PC-9 (cell line): ENCODE measurements at regions not wholly inside any gene's neighbourhood (a gene's known extent, or its start where the extent isn't known, plus 50 kb on each side); places are given as distances from the start of the nearest gene placed in this dataset.

Experiments
- BruUV-seq: library from RNA; stranded (reverse); fragments of 400-500 nt; replicated peaks from 2 replicates; lab custom pipeline; 2021; lab: Mats Ljungman, UMichigan
- CTCF ChIA-PET: fragments of 300-600 bp; sonication (Branson Sonifier 250); formaldehyde crosslinking; loops from one replicate; lab custom pipeline; 2022; ENCODE audit warnings: antibody characterized with exemption; lab: Charles Lee
- POLR2A ChIA-PET: fragments of 300-600 bp; sonication (Branson Sonifier 250); formaldehyde crosslinking; loops from one replicate; lab custom pipeline; 2022; ENCODE audit warnings: antibody characterized with exemption; ENCODE audit not compliant: unreplicated experiment; lab: Charles Lee
- DNase-seq, 2 experiments: peaks; one replicate each; pipeline versions ENCODE4 v3.0.0 to v3.0.0-alpha.2; 2015 to 2022; ENCODE audit warnings: mixed read lengths in 1 of 2
- H2AFZ ChIP-seq: fragments of 200-600 bp; sonication (generic); 2 replicates; pipeline ENCODE4 v1.8.1; 2017; ENCODE audit warnings: antibody characterized with exemption
- H3F3A ChIP-seq: fragments of 200-600 bp; sonication (generic); 2 replicates; pipeline ENCODE4 v1.8.1; 2017; ENCODE audit warnings: antibody characterized with exemption, mild to moderate bottlenecking, low read depth; ENCODE audit not compliant: insufficient read depth
- H3K27ac ChIP-seq: fragments of 200-600 bp; sonication (generic); 2 replicates; pipeline ENCODE4 v1.6.1; 2016; ENCODE audit warnings: mixed run types
- H3K27me3 ChIP-seq: fragments of 200-600 bp; sonication (generic); 2 replicates; pipeline ENCODE4 v1.6.1; 2016; ENCODE audit warnings: low read depth, mixed run types; ENCODE audit not compliant: insufficient read depth
- H3K36me3 ChIP-seq: fragments of 200-600 bp; sonication (generic); 2 replicates; pipeline ENCODE4 v1.6.1; 2016; ENCODE audit warnings: low read depth, mixed run types
- H3K4me1 ChIP-seq: fragments of 200-600 bp; sonication (generic); replicated peaks from 2 replicates; pipeline ENCODE4 v1.6.1; 2016; ENCODE audit warnings: mixed run types; ENCODE audit not compliant: insufficient read depth
- H3K4me2 ChIP-seq: fragments of 200-600 bp; sonication (generic); 2 replicates; pipeline ENCODE4 v1.6.1; 2017; ENCODE audit warnings: mixed run types
- H3K4me3 ChIP-seq: fragments of 200-600 bp; sonication (generic); 2 replicates; pipeline ENCODE4 v1.6.1; 2016; ENCODE audit warnings: mixed run types
- H3K79me2 ChIP-seq: fragments of 200-600 bp; sonication (generic); 2 replicates; pipeline ENCODE4 v1.6.1; 2017; ENCODE audit warnings: low read depth, mixed run types
- H3K9me2 ChIP-seq: fragments of 200-600 bp; sonication (generic); 2 replicates; pipeline ENCODE4 v1.8.1; 2017; ENCODE audit warnings: mild to moderate bottlenecking; ENCODE audit not compliant: insufficient read depth
- H3K9me3 ChIP-seq: fragments of 200-600 bp; sonication (generic); 2 replicates; pipeline ENCODE4 v1.8.1; 2016; ENCODE audit warnings: low read depth; ENCODE audit not compliant: insufficient read depth
- H4K20me1 ChIP-seq: fragments of 200-600 bp; sonication (generic); 2 replicates; pipeline ENCODE4 v1.8.1; 2017; ENCODE audit not compliant: insufficient read depth
- CTCF ChIP-seq: fragments of 200-600 bp; sonication (generic); conservative IDR thresholded peaks from 2 replicates; pipeline ENCODE4 v1.6.1; 2017; ENCODE audit warnings: mixed run types, antibody characterized with exemption, mild to moderate bottlenecking, moderate library complexity
- EZH2 ChIP-seq: fragments of 200-600 bp; sonication (generic); IDR thresholded peaks from 2 replicates; pipeline ENCODE4 v1.8.0; 2017; ENCODE audit warnings: antibody characterized with exemption, low read depth
- intact Hi-C: fragments of 100-400 bp; cut with micrococcal nuclease; formaldehyde crosslinking; loops from one replicate; pipeline ENCODE4 v1.10.0; 2022; ENCODE audit not compliant: unreplicated experiment

GRCh38 chr3:87615506-87615905, 339.1 kb upstream of the POU1F1 start:
- Histone ChIP-seq H3K4me3 (no peak overlapping the region), H3K4me2 (no peak overlapping the region), H3K27me3 (no peaks in the 10 kb centered on the region), H3K4me1 (no peaks in the 10 kb centered on the region), H3K79me2 (no peaks in the 10 kb centered on the region), H3K27ac (no peak overlapping the region), H3F3A (no peaks in the 10 kb centered on the region), H2AFZ (no peak overlapping the region), H3K36me3 (no peaks in the 10 kb centered on the region), H4K20me1 (no peaks in the 10 kb centered on the region), H3K9me2 (no peaks in the 10 kb centered on the region), H3K9me3 (peaks cover 4% of the 10 kb centered on the region; the same call in 1 of the 2 replicates)
- intact Hi-C loops: no loop called here
- ChIA-PET POLR2A (no interaction called here), CTCF (no interaction called here)
- BruUV-seq: no TSS peak
- TF ChIP-seq CTCF: no peak
- DNase-seq: no peak

DNA sequence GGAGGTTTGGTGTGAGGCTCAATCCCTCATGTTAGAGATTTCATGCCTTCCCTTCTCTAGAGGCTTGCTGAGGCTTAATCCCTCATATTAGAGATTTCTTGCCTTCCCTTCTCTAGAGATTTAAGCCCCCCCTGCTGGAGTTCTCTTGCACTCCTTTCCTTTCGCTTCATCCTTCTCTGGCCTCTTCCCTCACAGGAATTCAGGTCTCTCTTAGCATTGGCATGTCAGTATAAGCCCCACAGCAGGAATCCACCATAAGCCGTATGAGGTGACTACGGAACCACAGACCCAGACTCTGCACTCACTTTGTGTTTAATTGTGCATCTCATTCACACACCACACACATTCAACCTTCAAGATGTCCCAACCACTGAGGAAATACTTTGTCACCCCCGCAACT, 338.6 kb upstream of the POU1F1 start:
- ChIA-PET POLR2A (no interaction called here), CTCF (no interaction called here)
- no peaks in the 10 kb centered on the region for H3K4me1 ChIP-seq
- no peaks in the 10 kb centered on the region for H3F3A ChIP-seq
- H3K27me3 ChIP-seq: no peaks in the 10 kb centered on the region
- H3K27ac ChIP-seq: no peak overlapping the region
- no TSS peak for BruUV-seq
- no peaks in the 10 kb centered on the region for H3K9me2 ChIP-seq
- H3K9me3 ChIP-seq: peaks cover 4% of the 10 kb centered on the region; the same call in 1 of the 2 replicates
- H3K36me3 ChIP-seq: no peaks in the 10 kb centered on the region
- no peak for DNase-seq
- intact Hi-C loops: no loop called here
- no peak overlapping the region for H3K4me2 ChIP-seq
- no peak overlapping the region for H3K4me3 ChIP-seq
- TF ChIP-seq EZH2 (no peak), CTCF (no peak)
- no peak overlapping the region for H2AFZ ChIP-seq
- no peaks in the 10 kb centered on the region for H3K79me2 ChIP-seq
- no peaks in the 10 kb centered on the region for H4K20me1 ChIP-seq

- Histone ChIP-seq H3K36me3 (no peaks in the 10 kb centered on the region), H3K4me2 (no peak overlapping the region), H3K4me3 (no peak overlapping the region), H3K79me2 (no peaks in the 10 kb centered on the region), H3K9me3 (peaks cover 15% of the 10 kb centered on the region), H3K9me2 (no peaks in the 10 kb centered on the region), H3K4me1 (no peaks in the 10 kb centered on the region), H3K27me3 (no peaks in the 10 kb centered on the region), H3K27ac (no peak overlapping the region), H3F3A (no peaks in the 10 kb centered on the region), H4K20me1 (no peaks in the 10 kb centered on the region), H2AFZ (no peak overlapping the region)
- ChIA-PET CTCF (no interaction called here), POLR2A (no interaction called here)
- intact Hi-C loops: no loop called here
- DNase-seq: no peak
- no TSS peak for BruUV-seq
- TF ChIP-seq EZH2 (no peak), CTCF (no peak)
These were observed 330.9 kb upstream of the POU1F1 start for GRCh38 chr3:87607234-87607633.
